Left hindlimb (tissue), 1 donor: ENCODE measurements at regions not wholly inside any gene's neighbourhood (a gene's known extent, or its start where the extent isn't known, plus 50 kb on each side); places are given as distances from the start of the nearest gene placed in this dataset.
"Not testable (repeated sequence)": the region's sequence is repeated elsewhere in the genome, so short reads cannot be mapped to it uniquely, and the experiment has no call there.

Experiments
- DNase-seq: peaks from one replicate; pipeline ENCODE4 v3.0.0-alpha.2; 2018

- no peak for DNase-seq
Observed at GRCh38 chr2:182550234-182550633, 123.4 kb upstream of the PDE1A start.

- DNase-seq: not testable (repeated sequence)
Observed at GRCh38 chr2:182552232-182552631, 125.4 kb upstream of the PDE1A start.

GRCh38 chr2:182552785-182553184 is 125.9 kb upstream of the PDE1A start:
- DNase-seq: not testable (repeated sequence)

GRCh38 chr2:182553483-182553882 is 126.6 kb upstream of the PDE1A start:
- no peak for DNase-seq

- no peak for DNase-seq
Observed at GRCh38 chr2:182554950-182555349, 128.1 kb upstream of the PDE1A start.

GRCh38 chr2:182558564-182558963 is 131.7 kb upstream of the PDE1A start:
- DNase-seq: no peak

- DNase-seq: no peak
Observed at GRCh38 chr2:182559623-182560022, 132.8 kb upstream of the PDE1A start.

GRCh38 chr2:182565911-182566567 is 139.2 kb upstream of the PDE1A start:
- DNase-seq: no peak

GRCh38 chr2:182573553-182573952 is 142.5 kb upstream of the DNAJC10 start:
- DNase-seq: no peak

GRCh38 chr2:182577816-182578215 is 138.2 kb upstream of the DNAJC10 start:
- DNase-seq: no peak

- DNase-seq: no peak
Observed at GRCh38 chr2:182581196-182581935, 134.7 kb upstream of the DNAJC10 start.

- DNase-seq: no peak
Observed at GRCh38 chr2:182584462-182584861, 131.6 kb upstream of the DNAJC10 start.

GRCh38 chr2:182585001-182585400 is 131.1 kb upstream of the DNAJC10 start:
- DNase-seq: no peak

GRCh38 chr2:182585430-182585829 is 130.6 kb upstream of the DNAJC10 start:
- no peak for DNase-seq

GRCh38 chr2:182586426-182586825 is 129.6 kb upstream of the DNAJC10 start:
- no peak for DNase-seq

- DNase-seq: no peak
Observed at GRCh38 chr2:182587831-182588230, 128.2 kb upstream of the DNAJC10 start.

- DNase-seq: no peak
Observed at GRCh38 chr2:182589121-182589520, 126.9 kb upstream of the DNAJC10 start.

- DNase-seq: no peak
Observed at GRCh38 chr2:182591774-182592173, 124.3 kb upstream of the DNAJC10 start.

- no peak for DNase-seq
Observed at GRCh38 chr2:182592691-182593393, 123.2 kb upstream of the DNAJC10 start.

GRCh38 chr2:182593394-182593975 is 122.6 kb upstream of the DNAJC10 start:
- no peak for DNase-seq

GRCh38 chr2:182594286-182594685 is 121.8 kb upstream of the DNAJC10 start:
- DNase-seq: no peak

- no peak for DNase-seq
Observed at GRCh38 chr2:182595650-182596049, 120.4 kb upstream of the DNAJC10 start.

- no peak for DNase-seq
Observed at GRCh38 chr2:182597570-182598295, 118.3 kb upstream of the DNAJC10 start.
